GM18870 (cell line): ENCODE measurements at regions not wholly inside any gene's neighbourhood (a gene's known extent, or its start where the extent isn't known, plus 50 kb on each side); places are given as distances from the start of the nearest gene placed in this dataset.
"Not testable (repeated sequence)": the region's sequence is repeated elsewhere in the genome, so short reads cannot be mapped to it uniquely, and the experiment has no call there.

Source experiments
- ATAC-seq: cut with Tn5 transposase; IDR thresholded peaks from one replicate; pipeline ENCODE4 v1.9.1; 2021; ENCODE audit warnings: moderate library complexity; ENCODE audit not compliant: unreplicated experiment

- ATAC-seq: no peak
Observed at GRCh38 chr12:83528571-83528970, 841.9 kb downstream of the TMTC2 start.

DNA sequence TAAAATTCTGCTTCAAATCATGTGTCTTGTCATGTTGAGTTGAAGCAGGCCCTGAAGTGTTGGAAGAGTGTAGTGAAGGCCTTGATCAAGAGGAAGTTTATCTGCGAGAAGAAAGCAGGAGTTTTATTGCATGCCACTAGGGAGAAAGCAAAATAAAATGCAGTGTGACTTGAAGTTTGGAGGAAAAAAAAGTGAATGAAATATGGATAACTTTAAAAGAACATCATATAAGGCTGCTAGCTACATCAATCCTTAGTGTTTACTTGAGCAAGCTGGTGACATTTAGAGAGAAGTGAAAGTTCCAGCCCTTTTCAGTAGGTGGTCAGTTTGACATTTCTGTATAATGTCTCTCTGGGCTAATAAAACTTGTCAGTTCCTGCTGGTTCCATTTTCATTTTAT, 841.1 kb downstream of the TMTC2 start:
- ATAC-seq: no peak

DNA sequence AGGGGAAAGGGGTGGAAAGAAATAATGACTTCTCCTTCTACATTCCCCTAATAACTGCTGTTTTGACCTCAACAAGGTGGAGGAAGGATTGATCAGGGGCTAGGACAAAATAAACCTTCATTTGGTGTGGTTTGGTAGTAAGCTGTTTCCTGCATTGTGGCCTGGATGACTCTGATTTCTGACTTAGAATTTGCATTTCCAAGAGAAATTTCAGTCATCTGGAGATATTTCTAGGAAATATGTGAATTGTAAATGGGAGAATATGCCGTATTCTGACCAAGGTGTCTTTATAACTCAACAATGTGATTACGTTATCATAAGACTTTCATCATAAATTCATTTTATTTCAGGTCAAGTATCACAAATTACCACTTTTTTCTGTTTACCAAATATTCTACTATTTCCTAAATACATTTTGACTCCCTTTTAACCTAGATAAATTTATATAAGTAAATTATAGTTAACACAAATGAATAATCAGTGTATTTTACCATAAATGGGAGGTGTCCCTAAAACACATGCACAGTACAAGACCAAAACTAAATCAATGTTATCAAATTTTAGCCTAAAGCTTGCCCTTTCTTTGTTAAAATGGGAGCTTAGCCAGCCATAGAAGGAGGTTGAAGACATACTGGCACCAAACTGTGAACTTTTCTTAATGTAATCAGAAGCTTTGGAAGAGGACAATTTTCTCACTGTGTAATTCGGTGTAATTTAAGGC, 828.8 kb downstream of the TMTC2 start:
- no peak for ATAC-seq

GRCh38 chr12:83514372-83514771, 827.7 kb downstream of the TMTC2 start:
- ATAC-seq: no peak

DNA sequence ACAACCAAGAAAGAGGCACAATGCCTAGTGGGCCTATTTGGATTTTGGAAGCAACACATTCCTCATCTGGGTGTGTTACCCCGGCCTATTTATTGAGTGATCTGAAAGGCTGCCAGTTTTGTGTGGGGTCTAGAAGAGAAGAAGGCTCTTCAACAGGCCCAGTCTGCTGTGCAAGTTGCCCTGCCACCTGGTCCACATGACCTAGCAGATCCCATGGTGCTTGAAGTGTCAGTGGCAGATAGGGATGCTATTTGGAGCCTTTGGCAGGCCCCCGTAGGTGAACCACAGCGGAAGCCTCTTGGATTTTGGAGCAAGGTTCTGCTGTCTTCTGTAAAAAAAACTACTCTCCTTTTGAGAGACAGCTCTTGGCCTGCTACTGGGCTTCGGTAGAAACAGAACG, 820.1 kb downstream of the TMTC2 start:
- no peak for ATAC-seq

GRCh38 chr12:83505586-83505985, 818.9 kb downstream of the TMTC2 start:
- no peak for ATAC-seq

DNA sequence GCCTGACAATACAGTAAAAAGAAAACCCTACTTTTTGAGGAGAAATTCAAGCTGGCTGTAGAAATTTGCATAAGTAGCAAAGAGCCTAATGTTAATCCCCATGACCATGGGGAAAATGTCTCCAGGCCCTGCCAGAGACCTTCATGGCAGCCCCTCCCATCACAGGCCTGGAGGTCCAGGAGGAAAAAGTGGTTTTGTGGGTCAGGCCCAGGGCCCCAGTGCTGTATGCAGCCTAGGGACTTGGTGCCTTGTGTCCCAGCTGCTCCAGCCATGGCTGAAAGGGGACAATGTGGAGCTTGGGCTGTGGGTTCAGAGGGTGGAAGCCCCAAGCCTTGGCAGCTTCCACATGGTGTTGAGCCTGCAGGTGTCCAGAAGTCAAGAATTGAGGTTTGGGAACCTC, 813.2 kb downstream of the TMTC2 start:
- not testable (repeated sequence) for ATAC-seq

DNA sequence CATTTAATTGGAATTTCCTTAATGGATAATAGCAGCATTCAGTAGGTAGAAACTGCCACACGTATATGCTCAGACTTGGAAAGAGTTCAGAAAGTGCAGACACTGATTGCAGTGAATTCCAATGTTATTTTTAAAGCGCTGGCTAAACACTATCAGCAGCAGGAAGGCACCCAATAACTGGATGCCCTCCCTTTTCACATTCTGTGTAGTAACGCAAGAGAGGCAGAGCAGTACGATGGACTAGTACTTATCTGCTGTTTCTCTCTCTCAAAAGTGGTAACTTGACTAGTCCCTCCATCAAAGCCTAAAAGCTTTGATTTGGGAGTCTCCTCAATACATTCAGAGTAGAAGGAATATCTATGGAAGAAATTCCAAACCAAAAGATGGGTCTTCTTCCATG, 791.0 kb downstream of the TMTC2 start:
- ATAC-seq: no peak

DNA sequence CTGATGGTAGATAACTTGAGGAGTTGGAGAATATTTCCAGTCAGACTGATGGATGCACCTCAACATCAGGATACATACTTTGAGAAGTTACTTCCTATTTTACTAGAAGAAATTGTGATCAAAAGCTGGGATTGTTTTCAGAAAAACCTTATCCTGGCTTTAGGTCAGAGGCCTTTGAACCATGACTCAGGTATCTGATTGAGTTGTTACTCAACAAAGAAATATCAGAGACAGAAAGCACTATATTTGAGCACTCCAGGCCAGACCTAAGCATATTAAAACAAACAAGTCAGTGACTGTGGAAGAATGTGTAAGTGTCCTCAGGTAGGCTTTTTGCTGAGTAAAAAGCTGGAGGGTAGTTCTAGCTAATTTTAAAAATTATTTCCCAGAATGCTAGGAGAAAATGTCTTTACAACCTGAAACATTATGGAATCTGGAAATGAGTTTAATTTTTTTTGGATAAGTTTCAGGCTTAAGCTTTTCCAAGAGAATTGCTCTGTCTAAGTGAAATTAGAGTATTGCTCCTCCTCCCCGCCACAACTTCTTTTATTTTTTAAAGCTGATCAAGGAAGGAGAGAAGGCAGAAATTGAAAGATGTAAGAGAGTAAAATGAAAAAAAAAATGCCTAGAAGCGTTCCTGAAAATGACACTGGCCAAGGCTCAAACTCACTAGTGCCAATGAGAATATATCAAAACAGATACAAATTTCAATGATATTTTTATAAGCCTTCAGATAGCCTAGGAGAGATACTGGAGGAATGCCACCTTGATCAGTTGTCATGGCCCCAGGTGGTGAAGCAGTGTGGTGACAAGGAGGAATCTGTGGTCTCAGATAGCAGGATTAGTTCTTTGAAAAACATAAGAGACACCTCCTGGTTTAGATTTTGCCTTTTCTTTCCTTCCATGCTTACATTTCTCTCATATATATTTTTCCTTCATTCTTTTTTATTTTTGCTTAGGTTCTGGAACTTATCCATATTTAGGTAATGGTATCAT, 790.3 kb downstream of the TMTC2 start:
- ATAC-seq: no peak

- ATAC-seq: no peak
Observed at GRCh38 chr12:83476006-83476405, 789.3 kb downstream of the TMTC2 start.

DNA sequence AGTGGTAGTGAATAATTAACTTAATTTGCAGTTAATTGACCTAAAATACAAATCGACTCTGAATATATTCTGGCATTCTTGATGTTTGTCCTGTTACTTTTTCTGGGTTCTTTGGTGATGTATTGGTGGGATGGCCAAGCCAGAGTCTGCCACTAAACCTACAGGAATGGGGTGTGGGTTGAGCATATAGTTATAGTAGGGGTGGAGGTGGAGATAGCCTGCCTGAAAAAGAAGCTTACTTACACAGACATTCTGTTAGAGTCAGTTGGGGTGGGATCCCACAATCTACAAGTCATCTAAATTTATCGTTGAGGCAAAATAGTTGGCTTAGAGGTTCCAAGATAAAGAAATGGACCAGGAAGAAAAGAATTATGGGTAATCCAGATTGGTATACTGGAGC, 787.7 kb downstream of the TMTC2 start:
- ATAC-seq: no peak

- peak; percentile 99 for ATAC-seq
Observed at GRCh38 chr12:83473408-83474095, 786.8 kb downstream of the TMTC2 start.

DNA sequence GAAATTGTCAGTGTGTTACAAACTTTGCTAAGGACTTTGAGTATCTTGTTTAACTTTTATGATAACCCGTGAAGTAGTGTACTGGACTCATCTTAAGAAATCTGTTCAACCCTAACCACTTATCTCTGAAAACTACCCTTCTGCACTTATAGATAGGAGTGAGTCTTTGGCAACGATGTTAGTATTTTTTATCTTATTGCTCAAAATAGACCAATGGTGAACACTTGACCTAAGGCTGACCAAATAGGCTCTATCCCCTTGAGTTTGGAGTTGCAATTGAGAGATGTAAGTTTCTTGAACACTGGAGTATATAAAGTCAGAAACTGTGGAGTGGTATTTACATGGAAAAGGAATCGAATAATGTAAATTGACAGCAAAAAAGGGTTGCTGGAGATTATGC, 786.1 kb downstream of the TMTC2 start:
- ATAC-seq: no peak

DNA sequence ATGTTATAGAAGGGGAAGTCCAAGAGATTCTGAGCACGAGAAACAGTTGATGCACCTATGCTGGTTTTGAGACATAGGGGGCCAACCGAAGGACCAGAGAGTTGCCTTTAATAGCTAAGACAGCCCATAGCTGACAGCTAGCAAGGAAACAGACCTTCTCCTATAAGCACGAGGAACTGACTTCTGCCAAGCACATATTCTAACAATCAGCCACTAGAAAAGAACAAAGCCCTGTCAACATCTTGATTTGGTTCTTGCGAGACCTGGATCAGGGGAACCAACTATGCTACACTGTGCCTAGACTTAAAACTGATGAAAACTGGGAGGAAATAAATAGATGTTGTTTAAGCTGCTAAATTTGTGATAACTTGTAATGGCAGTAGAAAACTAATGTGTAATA, 785.6 kb downstream of the TMTC2 start:
- ATAC-seq: no peak

DNA sequence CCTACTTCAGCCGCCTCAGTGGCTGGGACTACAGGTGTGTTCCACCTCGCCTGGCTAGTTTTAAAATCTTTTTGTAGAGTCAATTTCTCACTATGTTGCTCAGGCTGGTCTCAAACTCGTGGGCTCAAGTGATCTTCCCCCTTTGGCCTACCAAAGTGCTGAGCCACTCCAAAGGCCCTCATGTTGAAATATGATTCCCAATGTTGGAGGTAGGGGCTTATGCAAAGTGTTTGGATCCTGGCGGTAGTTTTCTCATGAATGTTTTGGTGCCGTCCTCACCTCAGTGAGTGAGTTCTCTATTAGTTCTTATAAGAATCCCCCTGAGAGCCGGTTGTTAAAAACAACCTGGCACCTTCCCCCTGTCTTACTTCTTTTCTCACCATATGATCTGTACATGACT, 784.6 kb downstream of the TMTC2 start:
- ATAC-seq: no peak

DNA sequence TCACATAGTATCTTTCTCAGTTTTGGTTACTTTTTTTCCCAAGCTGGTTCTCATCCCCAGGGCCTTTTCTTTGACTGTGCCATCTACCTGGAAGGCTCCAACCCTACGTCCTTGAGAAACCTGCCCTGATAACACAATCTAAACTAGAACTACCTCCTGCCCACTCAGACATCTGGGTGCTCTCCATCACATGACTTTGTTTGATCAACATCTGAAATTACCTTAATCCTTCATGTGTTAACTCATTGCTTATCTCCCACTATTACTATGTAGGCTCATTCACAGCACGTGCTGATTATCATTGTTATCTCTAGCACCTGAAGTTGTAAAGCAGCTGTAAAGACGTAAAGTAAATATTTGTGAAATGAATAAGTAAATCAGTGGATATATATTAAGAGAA, 784.0 kb downstream of the TMTC2 start:
- no peak for ATAC-seq

DNA sequence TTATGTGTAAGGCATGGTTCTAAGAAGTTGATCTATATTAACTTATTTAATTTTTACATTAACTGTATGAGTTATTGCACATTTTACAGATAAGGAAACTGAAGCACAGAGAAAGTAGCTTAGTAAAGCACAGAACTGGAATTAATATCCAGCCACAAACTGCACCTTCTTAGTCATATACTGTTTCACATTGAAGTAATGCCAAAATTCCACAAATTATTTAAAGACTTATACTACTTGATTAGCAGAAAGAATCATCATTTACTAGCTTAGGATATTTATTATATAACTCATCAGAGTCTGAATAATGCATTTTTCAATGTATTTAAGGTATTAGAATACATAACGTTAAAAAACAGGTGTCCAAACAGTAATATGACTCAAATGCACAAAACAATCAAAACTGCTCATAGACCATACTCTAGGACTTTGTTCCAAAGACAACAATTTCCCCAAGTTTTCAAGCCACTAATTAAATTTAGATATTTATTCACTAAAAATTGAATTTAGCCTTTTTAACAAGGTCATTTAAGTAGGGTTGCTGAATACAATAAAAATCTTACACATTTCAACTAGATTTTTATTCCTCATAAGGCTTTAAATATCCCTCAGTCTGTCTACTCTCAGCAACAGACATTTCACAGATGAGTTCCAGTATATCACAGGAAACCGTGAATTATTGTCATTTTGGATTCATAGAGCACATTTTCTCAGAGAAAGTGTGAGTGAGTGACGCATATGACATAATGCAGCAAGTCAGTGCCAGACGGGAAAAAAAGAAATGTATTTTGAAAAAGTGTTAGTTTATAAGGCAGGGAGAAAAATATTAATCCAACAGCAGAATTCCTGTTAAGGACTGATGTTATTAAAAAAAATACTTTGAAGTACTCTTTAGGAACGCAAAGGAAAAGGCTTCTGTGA, 782.5 kb downstream of the TMTC2 start:
- ATAC-seq: no peak

GRCh38 chr12:83465632-83466031, 778.9 kb downstream of the TMTC2 start:
- ATAC-seq: no peak

- ATAC-seq: no peak
Observed at GRCh38 chr12:83462419-83462818, 775.7 kb downstream of the TMTC2 start.

DNA sequence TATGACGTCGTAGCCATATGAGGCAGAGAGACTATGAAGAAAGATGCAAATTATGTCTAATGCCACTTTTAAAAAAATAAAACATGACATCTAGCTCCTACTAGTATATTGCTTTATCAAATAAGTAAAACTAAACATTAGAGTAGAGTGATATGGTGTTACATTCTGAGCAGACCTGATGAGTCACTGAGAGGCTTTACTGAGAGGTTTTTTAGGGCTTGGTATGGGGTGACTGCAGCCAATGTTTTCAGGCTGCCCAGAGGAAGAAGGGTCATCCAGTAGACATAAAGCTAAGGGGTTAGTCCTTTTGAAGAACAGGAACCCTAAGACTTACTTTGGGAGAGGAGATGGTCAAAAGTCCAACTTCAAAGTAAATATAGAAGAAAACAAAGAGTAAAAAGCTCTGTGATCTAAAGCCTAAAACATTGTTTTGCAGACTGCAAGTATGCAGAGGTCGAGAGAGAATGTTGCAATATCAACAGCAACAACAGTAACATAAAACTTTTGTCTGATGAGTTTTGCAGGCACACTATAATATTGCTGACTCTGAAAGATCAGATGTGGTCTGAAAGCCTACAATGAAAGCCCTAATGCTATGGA, 774.7 kb downstream of the TMTC2 start:
- no peak for ATAC-seq
